GM12892 (cell line): ENCODE measurements at regions not wholly inside any gene's neighbourhood (a gene's known extent, or its start where the extent isn't known, plus 50 kb on each side); places are given as distances from the start of the nearest gene placed in this dataset.

ENCODE experiments used
- POLR2A ChIP-seq: IDR thresholded peaks from 2 replicates; pipeline ENCODE4 v1.6.1; 2011; ENCODE audit warnings: low read depth, low read length, control low read depth
- POLR2AphosphoS5 ChIP-seq: IDR thresholded peaks from 2 replicates; pipeline ENCODE4 v1.6.1; 2011; ENCODE audit warnings: low read depth, low read length, control low read depth

GRCh38 chr11:70732881-70733196 lies 334.5 kb downstream of the CTTN start:
- TF ChIP-seq POLR2AphosphoS5 = no peak
- no peak for TF ChIP-seq POLR2A
